ENCODE measurements at regions not wholly inside any gene's neighbourhood (a gene's known extent, or its start where the extent isn't known, plus 50 kb on each side); places are given as distances from the start of the nearest gene placed in this dataset.

- no peak for TF ChIP-seq CTCF (IDR thresholded peaks at IDR 0.05)
- TF ChIP-seq EZH2 (IDR thresholded peaks at IDR 0.05; ENCODE audit: borderline replicate concordance, insufficient read depth, low read depth, low read length, poor library complexity, severe bottlenecking), result no peak
Observed at GRCh38 chr5:124516567-124516966, 229.9 kb downstream of the ZNF608 start.
